HG03108 (cell line): ENCODE measurements at regions not wholly inside any gene's neighbourhood (a gene's known extent, or its start where the extent isn't known, plus 50 kb on each side); places are given as distances from the start of the nearest gene placed in this dataset.

Experiments
- ATAC-seq: cut with Tn5 transposase; IDR thresholded peaks from one replicate; pipeline ENCODE4 v1.9.1; 2021; ENCODE audit warnings: moderate library complexity; ENCODE audit not compliant: unreplicated experiment

GRCh38 chr1:105934806-105935205, 1121.7 kb upstream of the PRMT6 start:
- ATAC-seq: no peak

- ATAC-seq: no peak
These were observed 1091.6 kb upstream of the PRMT6 start for GRCh38 chr1:105964879-105965278.

GRCh38 chr1:105997516-105997915, 1059.0 kb upstream of the PRMT6 start:
- ATAC-seq: no peak

GRCh38 chr1:106022312-106022902, 1034.1 kb upstream of the PRMT6 start:
- ATAC-seq: no peak

GRCh38 chr1:106027871-106028270, 1028.6 kb upstream of the PRMT6 start:
- ATAC-seq: no peak

GRCh38 chr1:106037526-106037925, 1018.9 kb upstream of the PRMT6 start:
- no peak for ATAC-seq

- no peak for ATAC-seq
These were observed 1018.2 kb upstream of the PRMT6 start for GRCh38 chr1:106038260-106038659.

- no peak for ATAC-seq
These were observed 1012.5 kb upstream of the PRMT6 start for GRCh38 chr1:106043971-106044370.

- no peak for ATAC-seq
These were observed 1009.3 kb upstream of the PRMT6 start for GRCh38 chr1:106047210-106047609.

GRCh38 chr1:106049595-106049994, 1006.9 kb upstream of the PRMT6 start:
- no peak for ATAC-seq

GRCh38 chr1:106055855-106056254, 1000.6 kb upstream of the PRMT6 start:
- no peak for ATAC-seq

- no peak for ATAC-seq
These were observed 994.6 kb upstream of the PRMT6 start for GRCh38 chr1:106061586-106062495.

- ATAC-seq: no peak
These were observed 993.0 kb upstream of the PRMT6 start for GRCh38 chr1:106063510-106063909.

GRCh38 chr1:106072909-106073600, 983.4 kb upstream of the PRMT6 start:
- no peak for ATAC-seq

GRCh38 chr1:106080608-106081325, 975.7 kb upstream of the PRMT6 start:
- no peak for ATAC-seq

- no peak for ATAC-seq
These were observed 945.4 kb upstream of the PRMT6 start for GRCh38 chr1:106111044-106111443.

GRCh38 chr1:106113851-106114250, 942.6 kb upstream of the PRMT6 start:
- no peak for ATAC-seq

GRCh38 chr1:106120789-106121188, 935.7 kb upstream of the PRMT6 start:
- no peak for ATAC-seq

GRCh38 chr1:106121728-106122127, 934.7 kb upstream of the PRMT6 start:
- no peak for ATAC-seq

- no peak for ATAC-seq
These were observed 921.9 kb upstream of the PRMT6 start for GRCh38 chr1:106134561-106134960.

- no peak for ATAC-seq
These were observed 883.4 kb upstream of the PRMT6 start for GRCh38 chr1:106173101-106173500.
